ENCODE measurements at regions not wholly inside any gene's neighbourhood (a gene's known extent, or its start where the extent isn't known, plus 50 kb on each side); places are given as distances from the start of the nearest gene placed in this dataset.

DNA sequence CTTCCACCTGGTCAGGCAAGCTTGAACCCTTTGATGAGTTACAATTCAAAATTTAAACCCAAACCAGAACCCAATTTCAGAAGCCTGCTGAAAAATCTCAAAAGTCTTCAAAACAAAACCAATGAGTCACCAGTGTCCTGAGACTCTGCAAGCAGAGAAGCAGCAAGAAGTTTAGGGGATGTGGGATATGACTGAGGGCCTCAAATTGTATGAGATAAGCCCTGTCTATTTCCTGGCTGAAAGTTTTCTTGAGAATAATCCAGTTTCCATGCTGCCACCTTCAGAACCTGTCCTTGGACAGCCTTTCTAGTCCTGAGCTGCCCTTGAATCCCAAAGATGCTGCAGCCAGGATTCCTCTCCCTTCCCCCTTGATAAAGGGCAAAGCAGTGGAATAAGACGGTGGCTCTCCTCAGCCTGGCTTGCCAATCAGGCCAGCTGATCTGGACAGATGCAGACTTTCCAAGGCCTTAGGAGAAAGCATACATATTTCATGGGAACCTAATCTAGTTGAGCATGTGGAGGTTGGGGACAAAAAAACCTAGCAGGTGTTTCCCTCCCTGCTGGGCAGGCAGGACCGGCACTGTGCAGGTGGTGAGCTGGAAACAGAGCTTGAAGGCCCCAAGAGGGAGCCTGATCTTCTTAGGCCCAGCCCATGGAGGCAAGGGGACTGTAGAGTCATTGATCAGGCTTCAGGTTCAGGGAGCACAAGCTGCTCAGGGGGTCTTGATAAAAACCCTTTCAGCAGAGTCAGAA, 278.0 kb upstream of the MGAT5 start:
- TF ChIP-seq, protein P1, sequence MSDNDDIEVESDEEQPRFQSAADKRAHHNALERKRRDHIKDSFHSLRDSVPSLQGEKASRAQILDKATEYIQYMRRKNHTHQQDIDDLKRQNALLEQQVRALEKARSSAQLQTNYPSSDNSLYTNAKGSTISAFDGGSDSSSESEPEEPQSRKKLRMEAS (IDR thresholded peaks at IDR 0.05; ENCODE audit: low read depth), result no peak
- TF ChIP-seq EP300 (IDR thresholded peaks at IDR 0.05; ENCODE audit: borderline replicate concordance in 1 of 2, low read depth in 1 of 2, low read length in 1 of 2) (no peak), SIN3A (IDR thresholded peaks at IDR 0.05; ENCODE audit: borderline replicate concordance, low read depth, low read length) (no peak)
- TF ChIP-seq, protein P2, sequence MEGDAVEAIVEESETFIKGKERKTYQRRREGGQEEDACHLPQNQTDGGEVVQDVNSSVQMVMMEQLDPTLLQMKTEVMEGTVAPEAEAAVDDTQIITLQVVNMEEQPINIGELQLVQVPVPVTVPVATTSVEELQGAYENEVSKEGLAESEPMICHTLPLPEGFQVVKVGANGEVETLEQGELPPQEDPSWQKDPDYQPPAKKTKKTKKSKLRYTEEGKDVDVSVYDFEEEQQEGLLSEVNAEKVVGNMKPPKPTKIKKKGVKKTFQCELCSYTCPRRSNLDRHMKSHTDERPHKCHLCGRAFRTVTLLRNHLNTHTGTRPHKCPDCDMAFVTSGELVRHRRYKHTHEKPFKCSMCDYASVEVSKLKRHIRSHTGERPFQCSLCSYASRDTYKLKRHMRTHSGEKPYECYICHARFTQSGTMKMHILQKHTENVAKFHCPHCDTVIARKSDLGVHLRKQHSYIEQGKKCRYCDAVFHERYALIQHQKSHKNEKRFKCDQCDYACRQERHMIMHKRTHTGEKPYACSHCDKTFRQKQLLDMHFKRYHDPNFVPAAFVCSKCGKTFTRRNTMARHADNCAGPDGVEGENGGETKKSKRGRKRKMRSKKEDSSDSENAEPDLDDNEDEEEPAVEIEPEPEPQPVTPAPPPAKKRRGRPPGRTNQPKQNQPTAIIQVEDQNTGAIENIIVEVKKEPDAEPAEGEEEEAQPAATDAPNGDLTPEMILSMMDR (IDR thresholded peaks at IDR 0.05), result no peak
